Panc1 (cell line): ENCODE measurements at regions not wholly inside any gene's neighbourhood (a gene's known extent, or its start where the extent isn't known, plus 50 kb on each side); places are given as distances from the start of the nearest gene placed in this dataset.

ENCODE experiments used
- ATAC-seq: fragments of 200-7000 bp; cut with Tn5 transposase; 2 replicates; pipeline ENCODE4 v1.9.1; 2020; ENCODE audit warnings: mild to moderate bottlenecking, moderate library complexity
- BruUV-seq: library from RNA; stranded (reverse); fragments of 400-500 nt; replicated peaks from 2 replicates; lab custom pipeline; 2021; lab: Mats Ljungman, UMichigan
- CTCF ChIA-PET: fragments of 300-600 bp; sonication (Branson Sonifier 250); formaldehyde crosslinking; loops from one replicate; lab custom pipeline; 2022; ENCODE audit warnings: antibody characterized with exemption; lab: Charles Lee
- POLR2A ChIA-PET: fragments of 300-600 bp; sonication (Branson Sonifier 250); formaldehyde crosslinking; loops from one replicate; lab custom pipeline; 2022; ENCODE audit warnings: antibody characterized with exemption; lab: Charles Lee
- DNase-seq: peaks from one replicate; pipeline ENCODE4 v3.0.0-alpha.2; 2010; ENCODE audit warnings: low read depth, low spot score
- H3K27ac ChIP-seq: 2 replicates; pipeline ENCODE4 v1.5.1; 2011; ENCODE audit warnings: mild to moderate bottlenecking, low read length, inconsistent platforms
- H3K27me3 ChIP-seq: fragments of 200-500 bp; sonication (Bioruptor generic); 2 replicates; pipeline ENCODE4 v1.6.0; 2014; ENCODE audit warnings: low read length, inconsistent platforms; ENCODE audit not compliant: control insufficient read depth, insufficient read depth
- H3K36me3 ChIP-seq: fragments of 200-500 bp; sonication (Bioruptor generic); 2 replicates; pipeline ENCODE4 v1.5.1; 2014; ENCODE audit warnings: inconsistent platforms, mild to moderate bottlenecking, low read length, moderate library complexity; ENCODE audit not compliant: control insufficient read depth, insufficient read depth
- H3K4me1 ChIP-seq: 2 replicates; pipeline ENCODE4 v1.5.1; 2011; ENCODE audit warnings: inconsistent platforms, mild to moderate bottlenecking, low read length, moderate library complexity; ENCODE audit not compliant: control insufficient read depth, insufficient read depth
- H3K4me3 ChIP-seq, 2 experiments: 2 replicates each; pipeline ENCODE4 v1.5.1; 2011 to 2012; ENCODE audit warnings: low read depth in 2 of 2, low read length in 2 of 2, mild to moderate bottlenecking in 2 of 2, inconsistent platforms in 1 of 2, moderate library complexity in 1 of 2
- H3K9me3 ChIP-seq: fragments of 200-500 bp; sonication (Bioruptor generic); 2 replicates; pipeline ENCODE4 v1.5.1; 2014; ENCODE audit warnings: low read depth, mild to moderate bottlenecking, inconsistent platforms, low read length, moderate library complexity; ENCODE audit not compliant: control insufficient read depth, insufficient read depth
- CTCF ChIP-seq: fragments of 450-650 bp; IDR thresholded peaks from 2 replicates; pipeline ENCODE4 v1.5.1; 2017; ENCODE audit warnings: mild to moderate bottlenecking
- POLR2AphosphoS5 ChIP-seq: IDR thresholded peaks from 2 replicates; pipeline ENCODE4 v1.6.1; 2012; ENCODE audit warnings: mild to moderate bottlenecking, low read depth, low read length, moderate library complexity
- SIN3A ChIP-seq: IDR thresholded peaks from 2 replicates; pipeline ENCODE4 v1.6.1; 2012; ENCODE audit warnings: low read depth, mild to moderate bottlenecking, low read length, moderate library complexity, borderline replicate concordance; ENCODE audit not compliant: insufficient read depth
- TCF7L2 ChIP-seq: IDR thresholded peaks from 2 replicates; pipeline ENCODE4 v1.6.1; 2011; ENCODE audit warnings: mild to moderate bottlenecking, low read depth, low read length, inconsistent platforms
- in situ Hi-C: cut with HindIII; loops from 2 replicates; pipeline ENCODE4 v1.10.0; 2016; ENCODE audit warnings: low sequenced_read_pairs, low pct_unique_long_range_greater_than_20kb
- intact Hi-C: fragments of 100-400 bp; cut with micrococcal nuclease; formaldehyde crosslinking; loops from one replicate; pipeline ENCODE4 v1.10.0; 2022; ENCODE audit not compliant: unreplicated experiment
- TF ChIP-seq, protein P1 (sequence below), 2 experiments: IDR thresholded peaks; 2 replicates each; pipeline ENCODE4 v1.6.1; 2011 to 2012; ENCODE audit warnings: low read depth in 2 of 2, control low read depth in 1 of 2, low read length in 1 of 2, mild to moderate bottlenecking in 1 of 2, moderate library complexity in 1 of 2; ENCODE audit not compliant: insufficient read depth in 1 of 2

DNA sequence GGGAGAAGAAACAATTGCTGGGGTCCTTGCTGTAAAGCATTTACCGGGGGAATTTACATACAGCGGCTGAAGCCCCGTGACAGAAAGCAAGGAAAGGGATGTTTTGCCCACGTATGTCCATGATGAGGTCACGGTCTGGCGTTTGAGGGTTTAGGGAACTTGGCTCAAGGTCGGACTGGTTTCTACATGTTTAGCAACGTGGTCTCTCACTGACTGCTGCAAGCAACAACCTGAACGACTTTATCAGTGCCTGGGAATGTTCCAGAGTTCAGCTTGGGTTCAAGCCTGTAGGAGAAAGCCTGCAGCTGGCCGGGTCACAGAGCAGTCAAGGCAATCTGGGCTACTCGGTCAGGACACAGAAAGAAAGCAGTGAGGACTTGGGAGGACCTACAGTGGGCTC lies 323.3 kb downstream of the AJAP1 start:
- H3K27ac ChIP-seq: no peak overlapping the region
- H3K4me3 ChIP-seq: no peak overlapping the region
- intact Hi-C loops: no loop called here
- H3K4me1 ChIP-seq: no peaks in the 10 kb centered on the region
- TF ChIP-seq CTCF (no peak), TCF7L2 (no peak)
- no peaks in the 10 kb centered on the region; the same call in 1 of the 2 replicates for H3K27me3 ChIP-seq
- H3K9me3 ChIP-seq: no peaks in the 10 kb centered on the region
- in situ Hi-C loops: no loop called here
- CTCF ChIA-PET: no interaction called here
- BruUV-seq: no TSS peak
- POLR2A ChIA-PET: no interaction called here
- DNase-seq (no peak), ATAC-seq (no peak)
- H3K36me3 ChIP-seq: no peaks in the 10 kb centered on the region

DNA sequence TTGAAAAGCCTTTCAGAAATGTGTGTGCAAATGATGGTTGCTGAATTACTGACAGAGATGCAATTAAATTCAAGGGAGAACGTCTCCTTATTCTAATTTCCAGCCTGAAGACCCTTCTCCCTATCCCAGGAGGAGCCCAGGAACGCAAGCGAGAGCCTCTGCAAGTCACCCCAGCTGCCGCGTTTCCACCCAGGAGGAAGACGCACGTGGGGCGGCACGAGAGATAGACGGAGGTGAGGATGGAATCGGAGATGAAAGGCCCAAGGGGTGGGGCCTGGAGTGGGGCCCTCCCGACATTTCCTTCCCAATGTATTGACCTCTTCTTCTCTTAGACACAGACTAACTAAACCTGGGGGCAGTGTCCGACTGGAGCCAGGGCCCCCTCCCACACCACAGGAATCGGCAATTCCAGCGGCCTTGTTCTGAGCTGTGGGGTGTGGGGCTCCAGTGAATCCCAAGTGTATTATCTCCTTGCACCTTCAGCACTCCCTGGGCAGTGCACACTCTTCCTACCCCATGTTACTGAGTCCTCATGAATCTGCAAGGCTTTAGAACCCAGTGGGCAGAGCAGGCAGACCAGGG lies 322.5 kb downstream of the AJAP1 start:
- BruUV-seq: no TSS peak

More for the DNA sequence above, 322.5 kb downstream of the AJAP1 start:
- Histone ChIP-seq H3K36me3 (no peaks in the 10 kb centered on the region), H3K4me1 (no peaks in the 10 kb centered on the region), H3K27ac (no peak overlapping the region), H3K9me3 (no peaks in the 10 kb centered on the region), H3K4me3 (no peak overlapping the region), H3K27me3 (no peaks in the 10 kb centered on the region; the same call in 1 of the 2 replicates)
- TF ChIP-seq CTCF (no peak), SIN3A (no peak), TCF7L2 (no peak), POLR2AphosphoS5 (no peak)
- TF ChIP-seq, protein P1, sequence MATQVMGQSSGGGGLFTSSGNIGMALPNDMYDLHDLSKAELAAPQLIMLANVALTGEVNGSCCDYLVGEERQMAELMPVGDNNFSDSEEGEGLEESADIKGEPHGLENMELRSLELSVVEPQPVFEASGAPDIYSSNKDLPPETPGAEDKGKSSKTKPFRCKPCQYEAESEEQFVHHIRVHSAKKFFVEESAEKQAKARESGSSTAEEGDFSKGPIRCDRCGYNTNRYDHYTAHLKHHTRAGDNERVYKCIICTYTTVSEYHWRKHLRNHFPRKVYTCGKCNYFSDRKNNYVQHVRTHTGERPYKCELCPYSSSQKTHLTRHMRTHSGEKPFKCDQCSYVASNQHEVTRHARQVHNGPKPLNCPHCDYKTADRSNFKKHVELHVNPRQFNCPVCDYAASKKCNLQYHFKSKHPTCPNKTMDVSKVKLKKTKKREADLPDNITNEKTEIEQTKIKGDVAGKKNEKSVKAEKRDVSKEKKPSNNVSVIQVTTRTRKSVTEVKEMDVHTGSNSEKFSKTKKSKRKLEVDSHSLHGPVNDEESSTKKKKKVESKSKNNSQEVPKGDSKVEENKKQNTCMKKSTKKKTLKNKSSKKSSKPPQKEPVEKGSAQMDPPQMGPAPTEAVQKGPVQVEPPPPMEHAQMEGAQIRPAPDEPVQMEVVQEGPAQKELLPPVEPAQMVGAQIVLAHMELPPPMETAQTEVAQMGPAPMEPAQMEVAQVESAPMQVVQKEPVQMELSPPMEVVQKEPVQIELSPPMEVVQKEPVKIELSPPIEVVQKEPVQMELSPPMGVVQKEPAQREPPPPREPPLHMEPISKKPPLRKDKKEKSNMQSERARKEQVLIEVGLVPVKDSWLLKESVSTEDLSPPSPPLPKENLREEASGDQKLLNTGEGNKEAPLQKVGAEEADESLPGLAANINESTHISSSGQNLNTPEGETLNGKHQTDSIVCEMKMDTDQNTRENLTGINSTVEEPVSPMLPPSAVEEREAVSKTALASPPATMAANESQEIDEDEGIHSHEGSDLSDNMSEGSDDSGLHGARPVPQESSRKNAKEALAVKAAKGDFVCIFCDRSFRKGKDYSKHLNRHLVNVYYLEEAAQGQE (IDR thresholded peaks at IDR 0.05; ENCODE audit: insufficient read depth in 1 of 2, low read depth in 2 of 2, low read length in 1 of 2): no peak
- in situ Hi-C loops: no loop called here
- no peak for DNase-seq
- POLR2A ChIA-PET: no interaction called here
- ATAC-seq: no peak
- CTCF ChIA-PET: no interaction called here
- intact Hi-C loops: no loop called here
